ENCODE measurements at regions not wholly inside any gene's neighbourhood (a gene's known extent, or its start where the extent isn't known, plus 50 kb on each side); places are given as distances from the start of the nearest gene placed in this dataset.

DNA sequence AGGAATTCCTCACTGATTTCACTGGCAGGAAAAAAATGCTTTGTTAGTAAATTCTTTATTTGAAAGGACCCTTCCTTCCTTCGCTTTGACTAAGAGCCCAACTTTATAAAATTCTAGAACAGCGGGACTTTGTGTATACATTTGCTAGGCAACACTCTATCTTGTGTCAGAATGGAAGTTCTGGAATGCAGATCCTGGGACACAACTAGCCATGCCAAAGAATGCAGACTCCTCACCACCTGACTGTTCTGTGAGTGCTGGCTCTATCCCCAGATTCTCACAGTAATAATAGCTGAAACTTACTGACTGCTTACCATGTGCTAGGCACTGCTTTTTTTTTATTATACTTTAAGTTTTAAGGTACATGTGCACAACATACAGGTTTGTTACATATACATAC, 73.3 kb upstream of the ZDHHC15 start:
- TF ChIP-seq ZNF347 (CRISPR knock-in tag; IDR thresholded peaks at IDR 0.05; ENCODE audit: low read depth): no peak
- TF ChIP-seq, protein P1, sequence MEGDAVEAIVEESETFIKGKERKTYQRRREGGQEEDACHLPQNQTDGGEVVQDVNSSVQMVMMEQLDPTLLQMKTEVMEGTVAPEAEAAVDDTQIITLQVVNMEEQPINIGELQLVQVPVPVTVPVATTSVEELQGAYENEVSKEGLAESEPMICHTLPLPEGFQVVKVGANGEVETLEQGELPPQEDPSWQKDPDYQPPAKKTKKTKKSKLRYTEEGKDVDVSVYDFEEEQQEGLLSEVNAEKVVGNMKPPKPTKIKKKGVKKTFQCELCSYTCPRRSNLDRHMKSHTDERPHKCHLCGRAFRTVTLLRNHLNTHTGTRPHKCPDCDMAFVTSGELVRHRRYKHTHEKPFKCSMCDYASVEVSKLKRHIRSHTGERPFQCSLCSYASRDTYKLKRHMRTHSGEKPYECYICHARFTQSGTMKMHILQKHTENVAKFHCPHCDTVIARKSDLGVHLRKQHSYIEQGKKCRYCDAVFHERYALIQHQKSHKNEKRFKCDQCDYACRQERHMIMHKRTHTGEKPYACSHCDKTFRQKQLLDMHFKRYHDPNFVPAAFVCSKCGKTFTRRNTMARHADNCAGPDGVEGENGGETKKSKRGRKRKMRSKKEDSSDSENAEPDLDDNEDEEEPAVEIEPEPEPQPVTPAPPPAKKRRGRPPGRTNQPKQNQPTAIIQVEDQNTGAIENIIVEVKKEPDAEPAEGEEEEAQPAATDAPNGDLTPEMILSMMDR (IDR thresholded peaks at IDR 0.05 in 2 of 3, conservative IDR thresholded peaks at IDR 0.05 in 1 of 3; ENCODE audit: insufficient read depth in 2 of 3, low read depth in 1 of 3, low read length in 3 of 3): no peak

Data from K562 (cell line).